GM18508 (cell line): ENCODE measurements at regions not wholly inside any gene's neighbourhood (a gene's known extent, or its start where the extent isn't known, plus 50 kb on each side); places are given as distances from the start of the nearest gene placed in this dataset.

ENCODE experiments used
- ATAC-seq: cut with Tn5 transposase; IDR thresholded peaks from one replicate; pipeline ENCODE4 v1.9.1; 2021; ENCODE audit warnings: moderate number of reproducible peaks; ENCODE audit not compliant: insufficient read depth, unreplicated experiment

DNA sequence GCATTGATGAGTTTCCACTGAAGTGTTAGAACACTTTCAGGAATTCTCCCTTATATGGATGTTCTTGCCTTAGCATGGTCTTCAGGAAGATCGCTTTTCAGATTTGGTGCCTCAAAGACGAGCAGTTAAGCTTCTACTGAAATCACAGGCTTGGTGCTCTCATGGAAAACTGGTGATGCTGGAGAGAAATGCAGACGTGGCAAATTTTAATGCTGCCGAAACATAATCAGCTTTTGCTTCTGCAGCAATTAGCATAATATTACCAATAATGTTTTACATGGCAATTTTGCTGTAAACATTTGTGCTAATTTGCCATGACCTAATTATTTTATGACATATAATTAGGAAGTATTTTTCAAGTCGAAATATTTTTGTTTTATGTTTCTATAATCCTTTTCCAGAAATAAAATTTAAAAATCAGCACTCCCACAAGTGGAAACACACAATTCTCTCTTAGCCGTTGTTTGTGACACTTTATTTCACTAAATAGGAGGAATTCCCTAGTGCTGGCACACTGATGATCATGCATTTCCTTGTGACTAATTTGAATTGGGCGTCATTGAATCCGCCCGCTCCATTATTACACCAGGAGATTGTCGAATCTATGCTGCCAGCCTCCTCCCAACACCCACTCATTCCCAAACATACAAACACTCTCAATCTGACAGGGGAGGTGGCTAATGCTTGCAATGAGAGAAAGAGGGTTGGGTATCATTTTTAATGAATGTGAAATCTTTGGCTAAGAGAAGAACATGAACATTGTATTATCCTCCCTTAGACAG is 506.8 kb upstream of the PPP2R3A start:
- no peak for ATAC-seq

DNA sequence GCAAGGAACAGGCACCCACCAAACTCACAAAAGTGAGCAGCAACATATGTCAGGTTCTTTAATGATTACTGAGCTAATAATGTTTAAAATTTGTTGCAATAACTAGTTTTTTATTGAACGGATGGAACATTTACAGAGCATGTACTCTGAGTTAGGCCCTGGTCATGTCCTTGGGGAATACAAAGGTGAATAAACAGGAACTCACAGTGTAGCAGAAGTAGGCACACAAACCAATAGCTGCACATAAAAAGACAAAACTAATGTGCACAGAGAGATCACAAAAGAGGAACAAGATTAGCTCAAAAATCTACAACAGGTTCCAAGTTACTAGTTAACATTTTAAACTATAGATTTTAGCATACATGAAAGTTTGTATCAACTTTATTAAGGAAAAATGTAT is 505.3 kb upstream of the PPP2R3A start:
- ATAC-seq: no peak

DNA sequence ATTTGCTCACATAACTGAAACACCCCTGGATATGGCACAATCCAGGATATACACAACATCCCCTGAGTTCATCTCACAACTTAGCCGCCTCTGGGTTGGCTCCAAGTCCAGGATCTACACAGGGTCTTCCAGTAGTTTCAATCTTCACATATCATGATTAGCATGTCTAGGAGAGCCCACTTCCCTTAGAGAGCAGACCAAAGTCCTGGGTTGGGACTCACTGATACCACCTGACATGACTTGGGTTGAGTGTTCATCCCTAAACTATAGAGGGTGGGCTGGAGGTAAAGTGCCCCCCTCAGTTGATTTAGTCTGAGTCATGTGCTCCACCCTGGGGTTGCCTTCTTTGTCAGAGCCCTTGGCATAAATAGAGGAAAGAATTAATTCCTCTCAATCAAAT is 493.6 kb upstream of the PPP2R3A start:
- ATAC-seq: no peak

DNA sequence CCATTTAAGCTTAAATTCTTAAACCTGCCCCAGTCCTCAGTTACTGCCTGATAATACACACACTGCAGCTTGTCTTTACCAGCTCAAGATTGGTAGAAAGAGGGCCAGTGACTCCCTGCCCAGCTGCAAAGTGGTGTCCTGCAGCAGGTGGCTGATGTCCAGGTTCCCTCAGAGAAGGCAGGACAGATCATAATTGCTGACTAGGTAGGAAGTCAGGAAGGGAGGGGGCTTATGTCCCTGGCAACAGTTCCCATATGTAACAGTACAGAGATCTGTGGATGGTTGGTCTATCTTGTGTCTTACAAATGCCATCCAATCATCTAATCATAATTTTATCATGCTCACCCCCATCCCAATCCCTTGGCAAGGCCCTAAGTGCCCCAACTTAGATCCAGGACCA is 492.1 kb upstream of the PPP2R3A start:
- no peak for ATAC-seq

DNA sequence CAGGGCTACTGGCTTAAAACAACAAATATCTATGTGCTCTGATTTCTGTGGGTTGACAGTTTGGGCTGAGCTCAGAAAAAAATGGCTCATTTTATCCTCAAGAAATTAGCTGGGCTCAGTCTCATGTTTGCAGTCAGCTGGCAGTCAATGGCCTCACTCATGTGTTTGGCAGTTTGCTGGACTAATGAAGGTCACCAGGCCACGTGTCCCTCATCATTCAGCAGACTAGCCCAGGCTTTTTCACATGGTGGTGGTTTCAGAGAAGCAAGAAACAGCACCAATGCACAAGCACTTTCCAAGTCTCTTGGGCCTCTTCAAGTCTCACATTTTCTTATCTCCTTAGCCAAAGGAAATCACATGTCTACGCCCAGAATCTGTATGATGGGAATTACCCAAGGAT is 478.3 kb upstream of the PPP2R3A start:
- ATAC-seq: no peak

DNA sequence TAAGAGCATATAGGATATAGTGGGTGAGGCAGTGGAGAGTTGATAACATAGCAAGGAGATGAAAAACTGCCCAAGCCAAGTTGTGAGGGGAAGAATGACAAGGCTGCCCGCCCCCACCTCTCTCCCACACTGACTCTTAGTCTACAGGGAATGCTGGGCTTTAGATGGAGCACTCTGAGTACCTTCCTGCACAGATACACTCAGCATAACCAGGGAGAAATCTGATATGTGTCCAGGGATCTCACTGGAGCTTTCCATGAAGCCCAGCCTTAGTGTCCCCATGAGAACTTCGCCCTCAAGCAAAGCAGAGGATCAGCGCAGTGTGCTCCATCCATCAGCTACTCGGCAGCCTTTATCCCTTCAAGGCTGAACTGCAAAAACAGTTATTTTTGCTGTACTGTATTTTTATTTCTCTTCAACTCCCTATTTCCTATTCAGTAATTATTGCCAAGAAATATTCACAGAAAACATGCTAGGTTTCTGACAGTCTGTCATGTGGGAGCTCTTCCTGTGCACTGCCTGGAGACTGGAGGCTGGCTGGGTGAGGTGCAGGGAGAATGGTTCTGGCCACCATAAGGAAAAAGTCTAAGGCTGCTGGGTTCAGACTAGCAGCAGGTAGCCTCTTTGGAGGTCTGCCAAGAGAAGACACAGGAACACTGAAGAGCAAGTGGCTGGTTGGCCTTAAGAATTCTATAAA is 475.2 kb upstream of the PPP2R3A start:
- ATAC-seq: no peak

DNA sequence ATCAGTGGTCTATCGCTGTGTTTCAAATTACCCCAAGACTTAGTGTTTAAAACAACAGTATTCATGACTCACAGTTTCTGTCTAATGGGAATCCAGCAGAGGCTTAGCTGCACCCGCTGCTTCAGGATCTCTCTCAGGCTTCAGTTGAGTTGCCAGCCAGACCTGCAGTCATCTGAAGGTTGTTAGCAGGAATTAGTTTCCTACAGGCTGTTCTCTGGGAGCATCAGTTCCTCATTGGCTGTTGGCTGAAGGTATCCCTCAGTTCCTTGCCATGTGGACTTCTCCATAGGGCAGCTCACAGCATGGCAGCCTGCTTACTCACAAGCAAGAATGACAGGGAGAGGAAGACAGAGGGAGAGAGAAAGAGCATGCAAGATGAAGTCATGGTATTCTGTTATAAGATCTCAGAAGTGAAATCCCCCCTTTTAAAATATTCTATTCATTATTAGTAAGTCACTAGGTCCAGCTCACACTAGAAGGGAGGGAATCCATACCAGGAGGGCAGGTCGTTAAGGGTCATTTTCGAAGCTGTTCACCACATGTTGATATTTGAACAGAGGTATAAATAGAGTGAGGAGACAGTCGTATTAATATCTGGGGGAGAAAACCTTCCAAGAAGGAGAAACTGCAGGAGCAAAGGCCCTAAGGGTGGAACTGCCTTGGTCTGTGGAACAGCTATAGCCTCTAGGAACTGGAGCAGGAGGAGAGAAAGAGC is 473.9 kb upstream of the PPP2R3A start:
- no peak for ATAC-seq

DNA sequence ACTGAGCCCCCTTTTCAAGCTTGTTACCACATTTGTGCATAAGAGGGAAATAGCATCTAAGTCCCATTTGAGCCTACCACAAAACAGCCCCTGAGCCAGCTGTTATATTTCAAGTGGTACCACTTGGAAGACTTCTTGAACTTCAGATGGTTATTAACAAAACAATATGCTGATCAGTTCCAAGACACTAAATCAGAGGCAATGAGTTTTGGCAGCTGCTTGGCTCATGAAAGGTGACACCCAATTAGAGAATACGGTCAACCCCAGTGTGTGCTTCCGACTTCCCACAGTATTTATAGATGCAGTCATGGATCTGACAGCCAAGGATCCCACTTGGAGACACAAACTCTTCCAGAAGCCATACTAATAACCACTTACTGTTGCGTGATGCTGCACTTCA is 469.6 kb upstream of the PPP2R3A start:
- no peak for ATAC-seq

DNA sequence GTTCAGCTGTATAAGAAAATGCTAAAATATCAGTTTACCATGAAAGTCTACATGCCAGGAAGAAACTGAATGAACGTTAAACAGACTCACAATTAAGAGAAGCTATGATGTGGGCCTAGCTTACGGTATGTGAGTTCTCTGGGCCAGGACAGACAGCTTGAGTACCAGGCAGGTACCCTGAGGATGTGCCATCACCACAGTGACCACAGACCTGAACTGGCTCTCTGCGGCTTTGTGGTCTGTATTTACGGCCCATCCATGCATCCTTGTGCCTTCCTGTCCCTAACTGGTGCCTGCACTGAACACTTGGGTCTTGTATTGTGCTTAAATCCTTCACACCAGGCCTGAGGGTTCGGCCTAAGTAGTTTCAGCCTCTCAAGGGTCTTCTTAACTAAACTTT is 467.5 kb upstream of the PPP2R3A start:
- no peak for ATAC-seq

DNA sequence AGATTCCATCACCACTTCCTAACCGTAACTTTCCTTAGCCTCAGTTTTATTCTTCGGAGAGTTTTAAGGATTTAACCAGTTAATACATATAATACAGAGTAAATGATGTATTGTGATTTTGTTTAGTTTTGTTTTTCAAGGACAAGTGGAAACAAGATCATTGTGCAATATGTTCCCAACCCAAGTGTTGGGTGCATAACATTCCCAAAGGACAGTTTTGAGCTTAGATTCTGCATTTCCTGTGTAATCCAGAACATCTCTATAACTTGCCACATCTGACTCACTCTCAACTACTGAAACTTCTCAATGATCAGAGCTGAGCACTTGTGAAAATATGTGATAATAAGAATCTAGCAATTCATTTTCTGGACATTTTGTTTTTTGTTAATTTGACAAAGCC is 466.1 kb upstream of the PPP2R3A start:
- ATAC-seq: no peak

DNA sequence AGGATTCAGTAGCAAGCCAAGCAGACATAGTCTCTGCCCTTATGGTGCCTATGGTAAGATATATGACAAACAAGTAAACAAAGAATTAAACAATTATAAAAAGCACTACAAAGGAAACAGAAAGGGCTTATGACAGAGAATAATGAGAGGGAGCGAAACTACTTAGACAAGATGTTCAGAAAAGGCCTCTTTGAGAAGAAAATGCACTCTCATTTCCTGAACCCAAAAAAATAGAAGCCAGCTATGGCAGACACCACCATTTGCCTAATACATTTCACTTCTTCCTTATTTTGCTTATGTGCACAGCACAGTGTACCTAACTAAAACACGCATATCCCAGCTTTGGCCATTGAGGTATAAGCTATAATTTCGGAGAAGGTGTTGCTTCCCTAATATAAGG is 465.5 kb upstream of the PPP2R3A start:
- no peak for ATAC-seq

DNA sequence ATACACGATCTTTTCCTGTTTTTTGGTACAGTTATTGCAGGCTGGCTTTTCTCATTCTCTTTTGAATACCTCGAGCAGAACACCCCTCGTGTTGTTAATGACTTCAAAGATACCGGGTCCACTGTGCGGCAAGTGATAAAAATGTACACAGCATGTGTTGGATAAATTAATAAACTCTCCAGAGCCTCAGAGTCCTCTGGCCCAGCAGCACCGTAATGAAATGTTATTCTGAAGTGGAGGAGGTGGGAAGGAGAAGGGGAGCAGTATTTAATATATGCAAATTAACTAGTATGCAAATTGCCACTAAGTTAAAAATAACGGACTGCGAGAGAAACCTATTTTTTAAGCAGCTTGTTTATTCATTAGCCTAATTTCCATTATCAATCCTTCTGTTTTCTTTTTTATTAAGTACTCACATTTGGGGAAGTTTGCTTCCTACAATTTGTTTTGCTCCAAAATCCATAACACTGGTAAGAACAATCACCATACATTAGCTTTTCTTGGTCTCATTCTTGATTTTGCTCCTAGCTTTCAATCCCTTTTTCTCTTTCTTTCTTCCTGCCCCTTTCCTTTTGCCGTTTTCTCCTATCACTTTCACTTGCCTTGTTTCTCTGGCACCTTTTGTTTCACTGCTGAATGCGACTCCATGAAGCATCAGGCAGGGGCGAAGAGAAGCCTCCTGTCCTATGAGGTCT is 462.3 kb upstream of the PPP2R3A start:
- no peak for ATAC-seq

DNA sequence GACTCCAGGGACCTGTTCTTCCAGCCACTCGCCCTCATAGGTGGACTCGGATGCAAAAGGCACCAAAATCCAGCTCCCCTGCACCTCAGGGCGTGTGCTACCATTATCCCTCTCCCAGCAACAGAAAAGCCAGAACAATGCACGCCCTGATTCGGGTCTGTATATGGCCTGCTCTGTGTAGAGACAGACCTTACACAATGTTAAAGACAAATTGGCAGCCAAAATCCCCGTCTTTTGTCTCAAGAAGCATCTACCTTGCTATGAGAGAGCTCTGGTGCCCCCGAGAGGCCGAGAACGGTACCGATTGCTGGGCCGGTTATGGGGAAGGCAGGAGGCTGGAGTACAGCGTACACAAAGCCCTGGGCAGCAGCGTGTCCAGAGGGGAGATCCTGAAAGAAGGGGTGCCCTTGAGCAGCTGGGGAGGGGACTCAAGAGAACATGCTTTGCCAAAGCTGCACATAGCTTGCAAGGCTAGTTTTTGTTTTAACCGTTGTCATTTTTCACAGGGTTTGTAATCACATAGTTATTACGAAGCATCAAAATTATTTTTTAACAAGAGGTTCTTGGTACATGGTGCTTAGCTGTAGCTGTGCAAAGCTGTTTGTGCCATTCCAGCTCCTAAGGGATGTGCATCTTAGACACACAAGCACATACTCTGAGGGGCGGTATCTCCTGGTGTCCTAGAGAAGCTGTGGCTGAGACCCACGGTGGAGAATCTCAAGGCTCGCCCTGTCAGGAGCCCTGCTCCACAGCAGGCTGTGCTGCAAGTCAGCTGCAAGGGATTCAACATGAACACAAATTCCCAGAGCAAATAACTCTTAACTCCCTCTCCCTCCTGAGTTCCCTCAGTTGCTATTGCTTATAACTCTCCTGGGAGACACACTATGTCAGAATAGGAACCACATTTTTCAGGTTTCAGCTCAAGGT is 461.5 kb upstream of the PPP2R3A start:
- ATAC-seq: no peak

DNA sequence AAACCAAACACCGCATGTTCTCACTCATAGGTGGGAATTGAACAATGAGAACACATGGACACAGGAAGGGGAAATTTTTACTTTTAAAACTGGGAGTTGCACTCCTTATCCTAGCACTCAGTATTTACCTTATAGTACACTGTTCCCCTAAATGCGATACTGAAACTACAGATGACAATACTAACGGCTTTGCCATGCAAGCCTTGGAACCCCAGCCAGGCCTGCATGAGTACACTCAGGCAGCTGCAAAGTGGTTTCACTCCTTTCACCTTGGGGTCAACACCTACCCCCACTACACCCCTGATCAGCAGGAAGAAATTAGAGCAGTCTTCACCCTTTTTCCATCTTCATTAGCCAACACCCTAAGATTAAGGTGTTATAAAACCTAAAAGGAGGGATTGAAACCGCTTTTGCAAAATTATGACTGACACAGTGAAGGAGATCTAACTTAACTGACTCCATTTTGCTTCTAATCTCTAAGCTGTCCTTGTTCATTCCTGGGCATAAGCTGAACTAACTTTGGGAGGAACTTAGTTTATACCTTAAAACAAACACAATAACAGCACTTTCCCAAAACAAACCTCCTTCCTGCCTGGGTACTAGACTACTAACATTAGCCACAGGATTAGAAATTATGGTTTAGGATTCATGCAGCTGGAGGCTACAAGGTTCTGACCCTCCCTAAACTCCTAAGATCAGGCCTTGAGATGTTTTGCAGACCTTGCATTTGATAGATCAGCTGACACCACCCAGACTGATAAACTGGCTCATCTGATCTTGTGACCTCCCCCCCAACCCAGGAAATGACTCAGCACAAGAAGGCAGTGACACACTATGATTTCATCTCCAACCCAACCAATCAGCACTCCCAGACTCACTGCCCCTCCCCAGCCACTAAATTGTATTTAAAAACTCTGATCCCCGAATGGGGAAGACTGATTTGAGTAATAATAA is 452.1 kb upstream of the PPP2R3A start:
- no peak for ATAC-seq

DNA sequence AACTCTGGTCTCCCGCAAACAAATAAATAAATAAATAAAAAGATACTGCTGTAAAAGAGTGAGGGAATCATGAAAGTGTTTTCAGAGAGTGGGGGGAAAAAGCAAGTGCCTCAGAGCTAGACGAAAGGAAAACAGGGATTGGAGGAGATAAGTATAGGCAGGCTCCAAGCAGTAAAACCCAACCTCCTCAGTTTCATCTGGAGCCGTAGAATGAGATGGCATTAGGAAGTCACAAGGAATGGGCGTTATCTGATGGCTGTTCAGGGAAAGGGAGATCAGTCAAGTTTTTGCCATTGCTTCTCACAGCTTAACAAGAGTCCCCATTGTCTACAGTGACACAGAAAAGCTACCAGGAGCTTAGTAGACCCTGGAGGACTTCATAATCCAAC is 451.5 kb upstream of the PPP2R3A start:
- no peak for ATAC-seq

DNA sequence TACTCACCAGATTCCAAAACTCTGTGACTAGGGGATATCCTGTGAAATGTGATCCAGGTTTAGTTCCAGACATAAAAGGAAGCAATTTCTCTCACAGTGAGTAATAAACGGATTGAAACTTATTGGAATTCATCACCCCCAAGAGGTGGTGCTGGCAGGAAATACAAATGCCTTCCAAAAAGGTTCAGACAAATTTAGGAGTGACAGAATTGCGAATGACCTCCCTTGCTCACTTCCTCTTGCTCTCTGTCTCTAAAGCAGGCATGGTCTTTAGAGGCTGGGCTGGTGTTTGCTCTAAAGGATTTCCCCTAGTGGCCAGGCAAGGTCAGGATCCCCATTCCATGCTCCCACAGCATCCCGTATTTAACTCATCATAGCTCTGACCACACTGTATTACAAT is 449.4 kb upstream of the PPP2R3A start:
- no peak for ATAC-seq

DNA sequence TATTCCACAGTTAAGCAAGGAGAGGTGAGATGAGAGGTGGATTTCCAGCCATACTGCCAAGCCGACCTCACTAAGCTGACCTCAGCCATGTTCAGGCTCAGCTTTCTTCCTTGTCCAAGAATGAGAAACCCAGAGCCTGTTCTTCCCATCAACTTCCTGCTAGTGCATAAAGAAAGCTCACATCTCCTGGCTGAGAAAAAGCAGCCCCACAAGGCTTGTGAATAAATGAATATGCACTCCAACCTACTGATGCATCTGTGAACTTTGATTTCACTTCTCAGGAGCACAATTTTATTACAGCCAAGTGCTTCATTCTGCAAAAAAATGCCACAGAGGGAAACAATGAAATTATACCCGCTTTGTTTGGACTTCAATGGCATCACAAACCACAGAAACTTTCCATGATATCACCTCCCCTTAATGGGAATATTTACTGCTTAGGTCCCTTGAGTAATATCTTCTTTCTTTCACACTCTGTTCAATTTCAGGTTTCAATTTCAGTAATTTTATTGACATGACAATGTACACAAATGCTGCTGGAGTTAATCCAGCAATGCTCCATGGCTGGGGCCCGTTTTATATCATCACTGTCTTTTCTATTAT is 437.0 kb upstream of the PPP2R3A start:
- ATAC-seq: no peak

DNA sequence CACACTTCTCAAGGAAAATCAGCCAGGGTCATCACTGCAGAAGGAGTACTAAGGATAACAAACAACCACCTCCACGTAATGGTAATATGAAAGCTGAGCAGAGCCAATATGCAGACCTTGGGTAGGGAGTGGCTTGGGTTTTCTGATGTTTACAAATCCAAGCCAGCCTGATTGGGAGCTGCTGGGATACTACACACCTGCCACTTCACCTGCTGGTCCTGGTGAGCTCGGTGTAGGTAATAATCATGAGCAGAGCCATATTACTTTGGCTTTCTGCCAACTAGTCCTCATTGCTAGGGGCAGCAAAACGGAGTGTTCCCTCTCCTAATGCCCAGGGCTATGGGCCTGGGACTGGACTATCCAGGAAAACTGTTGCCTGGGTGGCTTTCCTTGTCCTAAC is 433.5 kb upstream of the PPP2R3A start:
- no peak for ATAC-seq
